Thyroid gland (tissue), 4 donors: ENCODE measurements at regions not wholly inside any gene's neighbourhood (a gene's known extent, or its start where the extent isn't known, plus 50 kb on each side); places are given as distances from the start of the nearest gene placed in this dataset.

Source experiments
- POLR2A ChIP-seq, 2 donors: fragments of 450-650 bp; IDR thresholded peaks; one replicate each; pipeline ENCODE4 v1.6.1; 2017; ENCODE audit warnings: antibody characterized with exemption in 2 of 2, mild to moderate bottlenecking in 2 of 2, moderate library complexity in 1 of 2
- TF ChIP-seq, protein P1 (sequence below), 6 experiments: fragments of 200-600 bp in 3 of 6; fragments of 450-650 bp in 3 of 6; sonication (generic) in 3 of 6; IDR thresholded peaks; one replicate each; pipeline ENCODE4 v1.5.1; 2016 to 2019; ENCODE audit warnings: antibody characterized with exemption in 6 of 6, mild to moderate bottlenecking in 2 of 6, inconsistent platforms in 1 of 6, moderate library complexity in 1 of 6

DNA sequence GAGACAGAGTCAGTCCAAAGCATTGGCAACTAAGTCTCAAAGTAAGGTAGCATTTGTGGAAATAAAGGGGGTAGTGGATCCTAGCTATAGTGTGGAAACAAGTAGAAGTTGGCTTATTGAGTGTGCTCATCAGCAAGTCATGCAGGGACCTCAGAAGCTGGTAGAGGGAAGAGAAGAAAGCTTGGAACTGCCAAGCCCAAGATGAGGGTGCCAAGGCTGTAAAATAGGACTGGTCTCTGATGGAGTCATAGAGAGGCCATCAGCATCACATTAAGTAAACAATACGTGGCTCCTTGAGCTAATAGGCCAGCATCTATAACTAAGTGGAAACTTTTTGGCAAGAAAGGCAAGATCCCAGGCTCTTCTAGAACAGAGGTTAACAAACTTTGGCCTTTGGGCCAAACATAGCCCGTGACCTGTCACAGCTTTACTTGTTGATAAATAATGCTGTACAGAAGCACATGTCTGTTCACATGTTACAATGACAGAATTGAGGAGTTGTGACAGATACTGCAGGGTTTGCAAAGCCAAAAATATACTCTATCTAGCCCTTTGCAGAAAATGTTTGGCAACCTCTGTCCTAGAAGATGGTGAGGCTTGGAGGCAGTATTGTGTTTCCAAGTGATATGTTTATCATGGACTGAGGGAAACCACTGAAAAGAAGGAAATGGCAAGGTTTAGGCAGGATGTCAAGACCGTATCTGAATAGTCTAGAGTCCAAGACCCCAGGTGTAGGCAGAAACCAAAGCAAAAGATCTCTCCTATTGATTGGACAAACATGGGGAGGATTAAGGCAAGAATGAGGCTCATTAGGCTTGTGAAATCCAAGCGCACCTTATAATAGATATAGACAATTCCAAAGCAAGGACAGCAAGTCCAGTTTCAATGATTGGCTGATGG, 62.5 kb upstream of the CD44 start:
- TF ChIP-seq, protein P1, sequence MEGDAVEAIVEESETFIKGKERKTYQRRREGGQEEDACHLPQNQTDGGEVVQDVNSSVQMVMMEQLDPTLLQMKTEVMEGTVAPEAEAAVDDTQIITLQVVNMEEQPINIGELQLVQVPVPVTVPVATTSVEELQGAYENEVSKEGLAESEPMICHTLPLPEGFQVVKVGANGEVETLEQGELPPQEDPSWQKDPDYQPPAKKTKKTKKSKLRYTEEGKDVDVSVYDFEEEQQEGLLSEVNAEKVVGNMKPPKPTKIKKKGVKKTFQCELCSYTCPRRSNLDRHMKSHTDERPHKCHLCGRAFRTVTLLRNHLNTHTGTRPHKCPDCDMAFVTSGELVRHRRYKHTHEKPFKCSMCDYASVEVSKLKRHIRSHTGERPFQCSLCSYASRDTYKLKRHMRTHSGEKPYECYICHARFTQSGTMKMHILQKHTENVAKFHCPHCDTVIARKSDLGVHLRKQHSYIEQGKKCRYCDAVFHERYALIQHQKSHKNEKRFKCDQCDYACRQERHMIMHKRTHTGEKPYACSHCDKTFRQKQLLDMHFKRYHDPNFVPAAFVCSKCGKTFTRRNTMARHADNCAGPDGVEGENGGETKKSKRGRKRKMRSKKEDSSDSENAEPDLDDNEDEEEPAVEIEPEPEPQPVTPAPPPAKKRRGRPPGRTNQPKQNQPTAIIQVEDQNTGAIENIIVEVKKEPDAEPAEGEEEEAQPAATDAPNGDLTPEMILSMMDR (IDR thresholded peaks at IDR 0.05), result no peak
- no peak for TF ChIP-seq POLR2A (IDR thresholded peaks at IDR 0.05)
